H9 (cell line): ENCODE measurements at regions not wholly inside any gene's neighbourhood (a gene's known extent, or its start where the extent isn't known, plus 50 kb on each side); places are given as distances from the start of the nearest gene placed in this dataset.

Experiments
- DNase-seq: peaks from one replicate; pipeline ENCODE4 v3.0.0-alpha.2; 2017
- H2AFZ ChIP-seq: one replicate; pipeline ENCODE4 v1.6.1; 2013; ENCODE audit warnings: mild to moderate bottlenecking, low read length, control low read depth, moderate library complexity
- H2AK5ac ChIP-seq: 2 replicates; pipeline ENCODE4 v1.6.1; 2013; ENCODE audit warnings: low read length, control low read depth, mixed read lengths; ENCODE audit not compliant: insufficient read length
- H2BK120ac ChIP-seq: one replicate; pipeline ENCODE4 v1.6.1; 2013; ENCODE audit warnings: low read depth, mild to moderate bottlenecking, low read length, control low read depth, inconsistent platforms; ENCODE audit not compliant: poor library complexity, severe bottlenecking
- H2BK12ac ChIP-seq: 2 replicates; pipeline ENCODE4 v1.6.1; 2013; ENCODE audit warnings: low read length, control low read depth, mixed read lengths, low read depth; ENCODE audit not compliant: insufficient read length
- H2BK15ac ChIP-seq: 2 replicates; pipeline ENCODE4 v1.6.1; 2013; ENCODE audit warnings: low read depth, low read length, control low read depth
- H2BK20ac ChIP-seq: one replicate; pipeline ENCODE4 v1.6.1; 2013; ENCODE audit warnings: low read depth, mild to moderate bottlenecking, low read length, control low read depth, inconsistent platforms; ENCODE audit not compliant: poor library complexity, severe bottlenecking
- H2BK5ac ChIP-seq: 2 replicates; pipeline ENCODE4 v1.6.1; 2013; ENCODE audit warnings: low read length, control low read depth, mixed read lengths; ENCODE audit not compliant: insufficient read length
- H3K14ac ChIP-seq: 2 replicates; pipeline ENCODE4 v1.6.1; 2013; ENCODE audit warnings: low read length, control low read depth; ENCODE audit not compliant: insufficient read depth
- H3K18ac ChIP-seq: 2 replicates; pipeline ENCODE4 v1.6.1; 2013; ENCODE audit warnings: low read depth, mild to moderate bottlenecking, mixed read lengths, low read length, control low read depth; ENCODE audit not compliant: insufficient read length
- H3K23ac ChIP-seq: 2 replicates; pipeline ENCODE4 v1.6.1; 2013; ENCODE audit warnings: low read length, control low read depth, mixed read lengths, low read depth; ENCODE audit not compliant: insufficient read length
- H3K23me2 ChIP-seq: 2 replicates; pipeline ENCODE4 v1.6.1; 2013; ENCODE audit warnings: low read depth, mild to moderate bottlenecking, mixed read lengths, low read length, control low read depth; ENCODE audit not compliant: insufficient read length, poor library complexity, severe bottlenecking
- H3K27ac ChIP-seq: 2 replicates; pipeline ENCODE4 v1.5.1; 2013; ENCODE audit warnings: low read length, control low read depth, mixed read lengths, low read depth; ENCODE audit not compliant: insufficient read length
- H3K27me3 ChIP-seq: 2 replicates; pipeline ENCODE4 v1.6.1; 2013; ENCODE audit warnings: low read length, control low read depth, inconsistent platforms; ENCODE audit not compliant: insufficient read depth
- H3K4ac ChIP-seq: 2 replicates; pipeline ENCODE4 v1.6.1; 2013; ENCODE audit warnings: low read depth, mild to moderate bottlenecking, control low read depth, inconsistent platforms, low read length, moderate library complexity
- H3K4me1 ChIP-seq: 2 replicates; pipeline ENCODE4 v1.6.1; 2013; ENCODE audit warnings: low read length, control low read depth, inconsistent platforms; ENCODE audit not compliant: insufficient read depth
- H3K4me2 ChIP-seq: 2 replicates; pipeline ENCODE4 v1.6.1; 2013; ENCODE audit warnings: low read length, control low read depth, mixed read lengths; ENCODE audit not compliant: insufficient read length, insufficient read depth
- H3K56ac ChIP-seq: 2 replicates; pipeline ENCODE4 v1.6.1; 2013; ENCODE audit warnings: low read depth, mild to moderate bottlenecking, mixed read lengths, low read length, control low read depth; ENCODE audit not compliant: insufficient read length
- H3K79me1 ChIP-seq: 2 replicates; pipeline ENCODE4 v1.6.1; 2013; ENCODE audit warnings: low read depth, mild to moderate bottlenecking, moderate library complexity, low read length, control low read depth, inconsistent platforms; ENCODE audit not compliant: insufficient read depth, poor library complexity, severe bottlenecking
- H3K79me2 ChIP-seq: 2 replicates; pipeline ENCODE4 v1.6.1; 2013; ENCODE audit warnings: low read length, control low read depth, inconsistent platforms; ENCODE audit not compliant: insufficient read depth
- H3K9ac ChIP-seq: 2 replicates; pipeline ENCODE4 v1.6.1; 2013; ENCODE audit warnings: low read length, control low read depth, mixed read lengths; ENCODE audit not compliant: insufficient read length; ENCODE audit errors: extremely low read depth
- H3K9me3 ChIP-seq: one replicate; pipeline ENCODE4 v1.6.1; 2013; ENCODE audit warnings: low read depth, low read length, inconsistent platforms; ENCODE audit not compliant: control insufficient read depth
- H3T11ph ChIP-seq: one replicate; pipeline ENCODE4 v1.6.1; 2013; ENCODE audit warnings: mild to moderate bottlenecking, low read length, control low read depth, inconsistent platforms
- H4K20me1 ChIP-seq: one replicate; pipeline ENCODE4 v1.6.1; 2013; ENCODE audit not compliant: control insufficient read depth, insufficient read length, insufficient read depth
- H4K5ac ChIP-seq: 2 replicates; pipeline ENCODE4 v1.6.1; 2013; ENCODE audit warnings: low read depth, mild to moderate bottlenecking, mixed read lengths, low read length, control low read depth; ENCODE audit not compliant: insufficient read length
- H4K8ac ChIP-seq: replicated peaks from 2 replicates; pipeline ENCODE4 v1.6.1; 2013; ENCODE audit warnings: low read length, control low read depth, mixed read lengths, low read depth; ENCODE audit not compliant: insufficient read length
- H4K91ac ChIP-seq: 2 replicates; pipeline ENCODE4 v1.6.1; 2013; ENCODE audit warnings: low read depth, mild to moderate bottlenecking, moderate library complexity, mixed read lengths, low read length, control low read depth; ENCODE audit not compliant: insufficient read length
- H3K27ac Mint-ChIP-seq, 3 experiments: 2 replicates in 2 of 3; 3 replicates in 1 of 3; pipeline ENCODE4 v1.8.0; 2020 to 2021; ENCODE audit warnings: mixed read lengths in 3 of 3, mild to moderate bottlenecking in 1 of 3, moderate library complexity in 1 of 3
- H3K27me3 Mint-ChIP-seq: 2 replicates; pipeline ENCODE4 v1.8.0; 2021; ENCODE audit warnings: low read depth, mild to moderate bottlenecking, moderate library complexity, mixed read lengths
- H3K36me3 Mint-ChIP-seq, 3 experiments: 2 replicates in 2 of 3; 3 replicates in 1 of 3; pipeline ENCODE4 v1.8.0; 2020 to 2021; ENCODE audit warnings: low read depth in 3 of 3, mixed read lengths in 3 of 3; ENCODE audit not compliant: insufficient read depth in 1 of 3
- H3K4me1 Mint-ChIP-seq, 2 experiments: 2 replicates each; pipeline ENCODE4 v1.8.0; 2020; ENCODE audit warnings: mixed read lengths in 2 of 2
- H3K4me3 Mint-ChIP-seq, 2 experiments: 2 replicates in 1 of 2; 3 replicates in 1 of 2; pipeline ENCODE4 v1.8.0; 2020 to 2021; ENCODE audit warnings: mild to moderate bottlenecking in 2 of 2, mixed read lengths in 2 of 2, moderate library complexity in 1 of 2
- H3K9me3 Mint-ChIP-seq, 2 experiments: 2 replicates in 1 of 2; 3 replicates in 1 of 2; pipeline ENCODE4 v1.8.0; 2020; ENCODE audit warnings: mild to moderate bottlenecking in 2 of 2, mixed read lengths in 2 of 2, moderate library complexity in 1 of 2
- WGBS: extraction: QIAGEN DNeasy Blood & Tissue Kit; methylation state at CpG from one replicate; pipeline ENCODE4 v1.1.7; 2013; ENCODE audit warnings: missing lambda C conversion rate, low lambda C conversion rate, mixed read lengths; ENCODE audit not compliant: insufficient read length; ENCODE audit errors: extremely low coverage; 5-methylcytosine and 5-hydroxymethylcytosine counted together
- TF ChIP-seq, protein P1 (sequence below): fragments of 200-600 bp; sonication (generic); conservative IDR thresholded peaks from 3 replicates; pipeline ENCODE4 v1.8.0; 2021; ENCODE audit warnings: antibody characterized with exemption, mild to moderate bottlenecking

DNA sequence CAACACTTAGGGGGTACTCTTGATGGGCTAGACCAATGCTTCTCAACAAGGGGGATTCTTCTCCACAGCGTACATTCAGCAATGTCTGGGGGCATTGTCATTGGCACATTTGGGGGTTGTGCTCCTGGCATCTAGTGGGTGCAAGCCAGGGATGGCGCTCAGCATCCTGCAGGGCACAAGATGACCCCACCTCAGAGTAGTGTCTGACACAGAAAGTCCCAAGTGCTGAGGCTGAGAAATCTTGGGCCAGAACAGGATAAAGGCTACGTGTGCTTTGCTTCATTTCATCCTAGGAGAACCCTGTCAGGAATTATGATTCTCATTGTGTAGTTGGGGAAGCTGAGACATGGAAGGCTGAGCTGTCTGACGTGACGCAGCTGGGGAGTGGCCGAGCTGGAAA lies 298.6 kb downstream of the CDH26 start:
- Histone ChIP-seq H4K8ac (no peak overlapping the region), H3K27ac (no peak overlapping the region), H3K79me1 (no peaks in the 10 kb centered on the region), H2BK15ac (no peak overlapping the region), H3K4me2 (no peak overlapping the region), H2BK5ac (no peak overlapping the region), H4K5ac (no peak overlapping the region), H2BK12ac (no peak overlapping the region), H3K56ac (no peak overlapping the region), H2BK120ac (no peak overlapping the region), H3K14ac (no peak overlapping the region), H3K23ac (no peak overlapping the region), H3T11ph (no peak overlapping the region), H3K4ac (no peak overlapping the region), H2AFZ (no peak overlapping the region), H3K4me1 (no peaks in the 10 kb centered on the region; the same call in 1 of the 2 replicates), H3K27me3 (no peaks in the 10 kb centered on the region; the same call in 1 of the 2 replicates), H3K9me3 (no peaks in the 10 kb centered on the region), H3K23me2 (no peaks in the 10 kb centered on the region), H2AK5ac (no peak overlapping the region), H3K79me2 (no peaks in the 10 kb centered on the region), H4K20me1 (no peaks in the 10 kb centered on the region), H3K9ac (no peak overlapping the region), H2BK20ac (no peak overlapping the region), H3K18ac (no peak overlapping the region), H4K91ac (no peak overlapping the region)
- Mint-ChIP-seq H3K4me1 (peaks cover 15% of the 10 kb centered on the region in 2 experiments), H3K9me3 (peaks cover 0 to 2% of the 10 kb centered on the region in 2 experiments; a peak in 2 of 5 replicates), H3K27me3 (peaks cover 21% of the 10 kb centered on the region), H3K4me3 (no peak overlapping the region), H3K27ac (no peak overlapping the region), H3K36me3 (no peaks in the 10 kb centered on the region; a peak in 2 of 7 replicates)
- TF ChIP-seq, protein P1, sequence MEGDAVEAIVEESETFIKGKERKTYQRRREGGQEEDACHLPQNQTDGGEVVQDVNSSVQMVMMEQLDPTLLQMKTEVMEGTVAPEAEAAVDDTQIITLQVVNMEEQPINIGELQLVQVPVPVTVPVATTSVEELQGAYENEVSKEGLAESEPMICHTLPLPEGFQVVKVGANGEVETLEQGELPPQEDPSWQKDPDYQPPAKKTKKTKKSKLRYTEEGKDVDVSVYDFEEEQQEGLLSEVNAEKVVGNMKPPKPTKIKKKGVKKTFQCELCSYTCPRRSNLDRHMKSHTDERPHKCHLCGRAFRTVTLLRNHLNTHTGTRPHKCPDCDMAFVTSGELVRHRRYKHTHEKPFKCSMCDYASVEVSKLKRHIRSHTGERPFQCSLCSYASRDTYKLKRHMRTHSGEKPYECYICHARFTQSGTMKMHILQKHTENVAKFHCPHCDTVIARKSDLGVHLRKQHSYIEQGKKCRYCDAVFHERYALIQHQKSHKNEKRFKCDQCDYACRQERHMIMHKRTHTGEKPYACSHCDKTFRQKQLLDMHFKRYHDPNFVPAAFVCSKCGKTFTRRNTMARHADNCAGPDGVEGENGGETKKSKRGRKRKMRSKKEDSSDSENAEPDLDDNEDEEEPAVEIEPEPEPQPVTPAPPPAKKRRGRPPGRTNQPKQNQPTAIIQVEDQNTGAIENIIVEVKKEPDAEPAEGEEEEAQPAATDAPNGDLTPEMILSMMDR = no peak
- WGBS = no CpG with 5 or more reads among the region's 6 CpGs
- no peak for DNase-seq
